ENCODE measurements at regions not wholly inside any gene's neighbourhood (a gene's known extent, or its start where the extent isn't known, plus 50 kb on each side); places are given as distances from the start of the nearest gene placed in this dataset.
"Not testable (repeated sequence)": the region's sequence is repeated elsewhere in the genome, so short reads cannot be mapped to it uniquely, and the experiment has no call there.

DNA sequence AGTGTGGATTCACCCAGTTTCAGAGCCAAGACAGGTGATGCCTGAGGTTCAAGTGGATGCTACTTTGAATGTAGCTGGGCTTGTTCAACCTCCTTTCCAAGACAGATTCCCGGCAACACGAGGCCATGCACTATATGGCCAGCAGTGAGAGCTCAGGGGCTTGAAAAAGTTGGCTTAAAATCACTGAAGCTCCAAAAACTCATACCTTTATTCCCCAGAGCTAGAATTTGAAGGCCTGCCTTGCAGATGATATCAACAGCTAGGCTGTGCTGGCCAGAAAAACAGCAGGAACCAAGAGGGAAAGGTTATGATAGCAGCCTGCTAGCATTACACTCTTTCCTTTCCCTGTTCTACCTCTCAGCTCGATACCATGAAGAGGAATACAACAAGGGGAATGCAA is 120.2 kb upstream of the DAB2 start:
- no peak for DNase-seq (ENCODE audit: low read depth)

DNA sequence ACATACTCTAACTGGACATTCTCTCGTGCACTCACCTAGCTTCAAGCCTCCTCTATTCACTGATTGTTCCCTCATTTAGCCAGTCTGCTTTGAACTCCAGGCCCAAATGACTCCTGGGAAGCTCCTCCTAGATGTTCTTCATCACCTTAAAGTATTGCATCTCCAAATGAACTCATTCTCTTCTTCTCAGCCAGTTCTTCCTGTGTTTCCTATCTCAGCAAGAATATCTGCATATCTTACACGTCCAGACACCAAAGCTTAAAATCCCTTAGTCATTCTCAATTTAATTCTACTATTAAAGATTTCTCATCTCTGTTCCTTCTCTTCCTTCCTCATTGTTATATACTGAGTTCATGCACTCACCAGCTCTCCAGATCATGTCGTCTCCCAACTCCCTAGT is 118.6 kb upstream of the DAB2 start:
- DNase-seq (ENCODE audit: low read depth): no peak

DNA sequence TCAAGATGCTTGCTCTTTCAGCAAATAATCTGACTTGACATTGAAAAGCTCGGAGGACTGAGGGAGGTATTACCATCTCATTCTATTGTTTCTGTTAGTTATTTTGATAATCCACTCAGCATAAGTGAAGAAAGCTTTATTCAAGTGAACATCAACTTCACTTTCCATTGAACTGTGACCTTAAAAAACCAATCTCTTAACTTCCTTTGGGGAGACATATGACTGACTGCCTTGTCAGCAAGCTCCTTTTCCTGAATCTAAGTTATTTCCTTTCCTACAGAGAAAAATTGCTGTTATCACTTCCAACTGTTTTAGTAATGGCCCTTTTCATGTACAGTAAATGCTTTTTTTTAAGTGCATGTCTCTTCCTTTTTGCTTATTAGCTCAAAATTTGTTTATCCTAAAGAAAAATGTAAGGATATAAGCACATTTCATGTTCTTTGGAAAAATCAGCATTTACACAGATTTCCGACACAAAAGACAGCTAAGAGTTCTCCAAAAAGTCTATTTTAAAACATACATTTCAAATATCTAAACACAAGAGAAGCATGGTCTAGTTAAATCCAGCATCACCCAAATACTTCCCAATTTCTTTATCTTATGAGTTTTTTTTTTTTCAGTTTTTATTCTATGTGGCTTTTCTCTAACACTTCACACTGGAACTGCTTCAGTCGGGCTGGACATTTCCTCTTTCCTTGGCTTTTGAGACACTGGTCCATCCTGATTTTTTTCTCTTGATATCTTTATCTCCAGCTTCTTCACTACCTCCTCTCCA is 117.9 kb upstream of the DAB2 start:
- DNase-seq (ENCODE audit: low read depth): no peak

DNA sequence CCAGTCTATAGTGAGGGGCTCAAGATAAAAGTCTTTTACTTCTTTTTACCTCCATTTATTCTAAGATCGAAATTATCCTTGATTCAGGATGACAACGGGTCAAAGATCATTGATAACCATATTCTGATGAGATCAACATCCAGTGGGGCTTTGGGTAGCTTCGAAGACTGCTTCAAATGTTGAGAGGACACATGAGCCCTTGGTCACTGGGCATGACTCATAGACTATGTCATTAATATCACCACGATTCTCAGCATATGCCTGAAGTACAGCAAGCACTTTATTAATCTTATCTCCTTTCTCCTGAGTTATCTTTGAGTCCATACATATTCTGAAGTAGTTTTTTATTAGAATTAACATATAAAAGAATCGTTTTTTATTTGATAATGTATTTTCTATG is 117.1 kb upstream of the DAB2 start:
- no peak for DNase-seq (ENCODE audit: low read depth)

DNA sequence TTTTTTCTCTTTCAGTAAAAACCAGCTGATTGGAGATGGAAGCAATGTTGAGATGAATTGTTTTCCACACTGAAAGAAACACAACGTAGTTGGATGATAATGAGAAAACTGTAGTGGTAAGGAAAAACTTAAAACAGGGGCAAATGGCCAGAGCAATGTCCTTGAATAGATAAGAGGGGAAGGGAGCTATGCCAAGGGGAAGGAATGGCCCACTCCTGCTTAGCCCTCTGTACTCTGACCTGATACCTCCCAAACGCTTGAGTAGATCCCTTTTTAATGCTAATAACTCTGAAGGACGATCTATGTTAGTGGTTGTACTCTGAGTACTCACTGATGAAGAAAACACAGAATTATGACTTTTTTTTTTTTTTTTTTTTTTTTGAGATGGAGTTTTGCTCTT is 114.7 kb upstream of the DAB2 start:
- no peak for DNase-seq (ENCODE audit: low read depth)

DNA sequence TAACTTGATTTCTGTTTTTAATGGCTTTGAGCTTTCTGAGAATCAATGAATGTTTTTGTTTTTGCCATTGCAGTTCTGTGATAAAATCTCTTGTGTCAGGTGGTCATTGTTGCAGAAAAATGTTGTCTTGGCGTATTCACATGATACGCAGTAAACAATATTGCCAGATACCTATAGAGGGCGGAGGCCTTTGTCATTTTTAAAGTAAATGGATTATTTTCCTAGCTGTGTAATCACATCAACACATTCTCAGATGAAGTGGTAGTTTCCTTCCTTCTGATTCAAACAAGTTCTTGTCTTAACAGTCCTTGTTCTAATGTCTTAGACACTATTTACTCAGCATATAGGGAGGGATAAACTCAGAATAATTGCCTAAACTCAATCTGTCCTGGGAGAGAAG is 109.9 kb upstream of the DAB2 start:
- DNase-seq (ENCODE audit: low read depth): no peak

DNA sequence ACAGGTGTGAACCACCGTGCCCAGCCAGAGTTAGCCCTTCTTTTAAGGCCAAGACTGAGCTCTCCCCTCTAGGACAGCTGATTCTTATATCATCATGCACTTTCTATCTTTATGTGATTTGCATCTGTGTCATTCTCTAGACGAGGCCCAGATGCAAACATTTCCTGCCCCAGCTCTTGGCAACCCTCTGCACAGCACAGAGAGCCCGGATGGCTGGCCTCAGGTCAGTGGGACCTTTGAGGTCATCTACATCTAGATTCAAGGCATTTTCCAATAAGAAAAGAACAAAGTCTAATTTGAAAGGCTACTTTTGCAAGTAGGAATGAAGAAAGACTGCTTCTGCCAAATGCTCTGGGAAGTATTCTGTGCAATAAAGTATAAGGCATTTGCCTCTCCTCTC is 109.0 kb upstream of the DAB2 start:
- no peak for DNase-seq (ENCODE audit: low read depth)

DNA sequence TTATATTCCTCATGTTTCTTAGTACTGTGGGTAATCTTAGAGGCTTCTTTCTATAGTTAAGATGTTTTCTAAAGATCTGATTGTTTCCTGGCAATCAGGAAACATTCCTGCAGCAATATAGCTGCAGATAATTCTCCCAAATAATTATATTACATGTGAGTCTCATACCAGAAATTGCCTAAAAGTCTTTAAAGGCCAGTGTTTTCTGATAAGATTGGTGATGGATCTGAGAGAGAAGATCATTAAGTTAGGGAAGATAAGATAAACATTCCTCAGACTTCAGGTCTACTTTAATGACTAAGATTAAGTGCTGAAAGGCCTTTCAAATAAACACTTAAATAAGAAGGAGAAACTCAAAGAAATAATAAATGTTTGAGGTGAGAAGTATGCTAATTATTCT is 107.7 kb upstream of the DAB2 start:
- DNase-seq (ENCODE audit: low read depth): no peak

DNA sequence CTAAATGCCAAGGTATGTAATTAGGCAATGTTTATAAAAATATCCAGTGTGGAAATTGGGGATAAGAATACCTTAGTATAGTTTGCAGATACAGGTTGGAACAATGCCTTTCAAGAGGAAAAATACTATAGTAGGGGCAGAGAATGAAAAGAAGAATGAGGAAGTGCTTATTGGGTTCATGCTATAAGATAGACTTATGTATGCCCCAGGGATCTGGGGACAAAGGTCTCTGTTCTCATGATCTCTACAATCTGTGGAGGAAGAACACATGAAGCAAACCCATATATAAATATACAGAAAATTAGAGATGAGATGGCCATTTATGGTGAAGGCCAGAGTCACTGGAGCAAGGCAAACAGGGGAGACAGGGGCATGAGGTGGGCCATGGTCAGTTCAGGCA is 106.5 kb upstream of the DAB2 start:
- no peak for DNase-seq (ENCODE audit: low read depth)

DNA sequence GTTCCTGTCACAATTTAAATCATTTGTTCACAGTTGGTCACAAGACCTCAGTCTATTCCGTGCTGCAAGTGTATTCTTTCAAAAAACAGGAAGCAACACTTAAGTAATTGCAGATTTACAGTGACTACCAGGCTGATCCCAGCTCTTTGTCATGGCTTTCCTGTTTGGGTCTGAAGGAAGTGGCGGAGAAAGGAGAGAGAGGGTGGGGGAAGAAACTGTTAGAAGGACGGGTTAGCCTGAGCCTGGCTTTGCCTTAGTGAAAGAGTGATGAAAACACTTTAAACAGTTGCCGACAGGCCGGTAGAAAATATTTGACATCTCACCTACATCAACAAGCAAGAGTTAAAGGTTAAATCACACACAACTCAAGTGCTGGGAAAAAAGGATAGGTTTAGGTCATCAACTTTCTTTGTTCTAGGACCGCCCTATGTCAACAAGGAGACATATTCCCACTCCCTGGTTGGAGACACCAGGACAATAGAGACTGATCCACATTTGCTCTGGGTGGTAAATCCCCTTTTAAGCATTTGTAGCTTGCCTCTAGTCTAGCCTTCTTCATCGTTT is 102.2 kb upstream of the DAB2 start:
- DNase-seq (ENCODE audit: low read depth): no peak

DNA sequence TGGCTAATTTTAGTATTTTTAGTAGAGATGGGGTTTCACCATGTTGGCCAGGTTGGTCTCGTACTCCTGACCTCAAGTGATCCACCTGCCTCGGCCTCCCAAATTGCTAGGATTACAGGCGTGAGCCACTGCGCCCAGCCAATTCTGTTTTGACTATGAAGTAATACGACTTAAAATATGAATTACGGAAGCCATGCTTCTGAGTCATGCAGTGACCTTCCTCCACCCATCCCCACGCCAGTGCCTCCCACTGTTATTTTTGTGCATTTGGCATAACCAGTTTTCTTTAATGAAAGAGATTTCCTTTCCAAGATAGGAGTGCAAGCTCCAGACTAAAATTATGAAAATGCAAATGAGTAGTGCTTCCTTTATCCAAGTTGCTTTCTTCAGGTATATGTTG is 101.0 kb upstream of the DAB2 start:
- DNase-seq (ENCODE audit: low read depth): not testable (repeated sequence)

DNA sequence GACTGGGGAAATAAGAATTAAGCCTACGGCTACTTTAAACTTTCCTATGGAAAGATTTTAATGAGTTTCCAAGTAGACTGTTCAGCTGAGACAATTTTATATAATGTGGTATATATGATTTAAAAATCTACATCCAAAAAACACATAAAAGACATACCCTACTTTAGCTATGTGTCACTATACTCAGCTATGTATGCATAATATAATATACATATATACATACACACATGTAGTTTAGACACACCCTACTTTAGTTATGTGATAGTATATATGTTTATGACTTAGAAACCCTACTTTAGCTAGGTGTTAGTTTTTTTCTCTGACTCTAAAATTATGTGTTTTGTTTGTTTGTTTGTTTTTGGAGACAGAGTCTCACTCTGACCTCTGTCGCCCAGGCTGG is 100.5 kb upstream of the DAB2 start:
- no peak for DNase-seq (ENCODE audit: low read depth)

DNA sequence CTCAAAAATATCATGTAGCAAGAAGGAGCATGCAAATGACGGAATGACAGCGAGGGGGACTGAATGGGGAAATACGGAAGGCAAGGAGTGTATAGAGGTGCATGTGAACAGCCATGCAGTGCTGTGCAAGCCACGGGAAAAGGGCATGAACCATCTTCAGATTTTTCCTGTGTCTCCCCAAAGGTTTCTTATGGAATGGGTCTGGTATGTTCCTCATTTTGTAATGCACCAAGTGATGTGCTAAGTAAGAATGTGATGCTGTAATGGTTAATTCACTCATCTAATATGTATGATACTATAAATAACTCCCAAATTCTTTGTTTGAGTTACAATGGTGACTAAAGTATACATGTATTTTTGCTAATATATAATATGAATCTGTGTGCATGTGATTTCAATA is 99.0 kb upstream of the DAB2 start:
- no peak for DNase-seq (ENCODE audit: low read depth)

DNA sequence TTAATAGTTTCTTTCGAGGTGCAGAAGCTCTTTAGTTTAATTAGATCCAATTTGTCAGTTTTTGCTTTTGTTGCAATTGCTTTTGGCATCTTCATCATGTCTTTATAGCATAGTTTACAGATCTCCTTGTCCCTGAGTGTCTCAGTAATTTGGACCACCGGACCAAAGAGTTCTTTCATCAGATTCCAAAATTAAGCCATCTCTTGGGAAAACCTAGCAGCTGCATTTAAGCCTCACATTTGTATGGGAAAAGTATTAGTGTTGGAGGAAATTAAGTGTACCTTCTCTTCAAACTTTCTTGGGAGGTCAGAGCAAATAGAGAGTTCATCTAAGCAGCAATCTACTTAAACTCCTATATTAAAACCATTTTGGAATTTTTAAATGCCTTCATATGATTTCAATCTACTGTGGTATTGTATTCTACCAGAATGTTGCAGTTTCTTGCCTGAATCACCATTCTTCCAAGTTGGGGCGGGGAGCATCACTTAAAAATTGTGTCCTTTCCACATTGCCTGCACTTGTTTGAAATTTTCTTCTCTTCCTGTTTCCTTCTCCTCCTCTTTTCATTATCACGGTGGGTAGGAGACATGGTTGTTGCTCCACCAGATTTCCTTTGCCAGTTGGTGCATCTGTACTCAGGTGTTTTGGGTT is 97.3 kb upstream of the DAB2 start:
- no peak for DNase-seq (ENCODE audit: low read depth)

DNA sequence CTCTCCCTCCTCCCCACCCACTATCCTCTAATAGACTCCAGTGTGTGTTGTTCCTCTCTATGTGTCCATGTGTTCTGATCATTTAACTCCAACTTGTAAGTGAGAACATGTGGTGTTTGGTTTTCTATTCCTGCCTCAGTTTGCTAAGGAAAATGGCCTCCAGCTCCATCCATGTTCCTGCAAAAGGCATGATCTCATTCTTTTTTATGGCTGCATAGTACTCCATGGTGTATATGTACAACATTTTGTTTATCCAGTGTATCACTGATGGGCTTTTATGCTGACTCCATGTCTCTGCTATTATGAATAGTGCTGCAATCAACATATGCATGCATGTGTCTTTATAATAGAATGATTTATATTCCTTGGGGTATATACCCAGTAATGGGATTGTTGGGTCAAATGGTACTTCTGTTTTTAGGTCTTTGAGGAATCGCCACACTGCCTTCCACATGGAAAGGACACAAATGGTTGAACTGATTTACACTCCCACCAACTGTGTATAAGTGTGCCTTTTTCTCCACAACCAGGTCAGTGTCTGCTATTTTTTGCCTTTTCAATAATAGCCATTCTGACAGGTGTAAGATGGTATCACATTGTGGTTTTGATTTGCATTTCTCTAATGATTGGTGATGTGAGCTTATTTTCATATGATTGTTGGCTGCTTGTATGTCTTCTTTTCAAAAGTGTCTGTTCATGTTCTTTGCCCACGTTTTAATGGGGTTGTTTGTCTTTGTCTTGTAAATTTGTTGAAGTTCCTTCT is 96.5 kb upstream of the DAB2 start:
- no peak for DNase-seq (ENCODE audit: low read depth)

DNA sequence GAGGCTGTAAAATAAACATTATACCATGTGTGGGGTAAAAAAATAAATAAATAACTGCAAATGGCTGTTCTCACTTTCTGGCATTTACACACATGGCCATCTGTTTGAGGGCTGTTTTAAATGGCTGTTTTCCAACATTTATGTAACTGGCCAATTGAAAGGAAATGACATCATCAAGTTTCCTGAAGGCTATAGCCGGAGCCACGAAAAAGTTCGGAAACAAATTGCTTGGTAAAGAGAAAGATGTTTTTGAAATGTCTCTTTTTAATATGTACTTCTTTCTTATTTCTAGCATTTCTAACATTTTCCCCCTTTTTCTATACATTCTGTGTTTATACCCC is 95.4 kb upstream of the DAB2 start:
- DNase-seq (ENCODE audit: low read depth): no peak

DNA sequence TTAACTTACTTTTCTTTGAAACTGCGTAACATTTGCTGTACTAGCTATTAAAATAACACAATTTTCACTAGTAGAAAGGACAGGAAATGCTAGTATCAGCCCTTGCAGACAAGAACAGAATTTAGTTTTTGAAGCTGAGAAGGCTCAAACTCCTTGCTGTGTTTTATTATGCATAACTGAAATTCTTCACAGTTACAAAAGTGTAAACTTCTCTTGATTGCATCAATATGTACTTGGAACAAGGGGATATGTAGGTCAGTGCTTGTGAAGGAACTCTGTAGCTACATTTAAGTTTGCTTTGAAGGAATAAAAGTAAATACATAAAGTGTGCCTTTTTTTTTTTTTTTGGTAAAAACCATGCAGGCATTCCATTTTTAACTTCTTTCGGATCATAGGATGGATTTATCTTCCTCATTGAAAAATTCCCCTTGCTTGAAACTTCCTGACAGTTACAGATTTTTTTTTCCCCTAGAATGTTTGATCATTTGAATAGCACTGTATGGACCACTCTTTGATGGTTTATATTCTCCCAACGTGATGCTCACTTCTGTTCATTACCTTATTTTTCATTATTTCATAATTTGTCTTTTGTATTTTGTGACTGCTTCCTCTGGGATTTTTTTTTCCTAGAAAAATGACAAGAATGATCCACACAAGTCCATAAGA is 94.9 kb upstream of the DAB2 start:
- DNase-seq (ENCODE audit: low read depth): no peak

DNA sequence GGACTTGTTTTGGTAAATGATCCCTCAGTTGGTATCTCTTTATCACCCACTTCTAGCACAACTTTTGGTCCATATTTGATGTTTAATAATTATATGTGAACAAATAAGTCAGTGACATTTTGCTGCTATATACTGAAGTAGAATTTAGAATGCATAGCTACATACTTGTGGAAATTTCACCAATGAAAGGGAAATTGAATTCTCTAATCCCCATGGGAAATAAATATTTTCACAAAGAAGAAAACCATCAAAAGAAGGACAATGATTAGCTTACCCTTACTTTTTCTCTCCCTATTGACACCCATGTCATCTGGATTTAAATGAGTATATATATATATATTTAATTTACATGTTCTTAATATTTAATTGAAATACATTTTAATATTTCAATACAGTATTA is 94.3 kb upstream of the DAB2 start:
- no peak for DNase-seq (ENCODE audit: low read depth)

DNA sequence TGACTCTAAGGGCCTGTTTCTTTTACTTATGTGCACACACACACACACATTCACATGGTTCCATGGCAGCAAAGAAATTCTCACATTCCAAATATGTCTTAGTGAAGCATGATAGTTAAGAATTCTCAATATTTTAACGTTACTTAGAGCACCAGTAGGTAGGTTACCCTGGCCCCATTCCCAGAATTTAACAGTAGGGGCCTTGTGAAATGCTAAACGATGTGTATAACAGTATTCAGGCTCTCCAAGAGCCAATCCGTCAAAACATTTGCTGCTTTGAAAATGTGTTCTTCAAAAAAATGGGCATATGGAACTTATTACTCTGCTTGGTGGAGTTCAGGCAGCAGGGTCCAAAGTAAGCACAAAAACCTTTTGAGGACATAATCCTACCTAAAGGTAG is 93.7 kb upstream of the DAB2 start:
- no peak for DNase-seq (ENCODE audit: low read depth)

DNA sequence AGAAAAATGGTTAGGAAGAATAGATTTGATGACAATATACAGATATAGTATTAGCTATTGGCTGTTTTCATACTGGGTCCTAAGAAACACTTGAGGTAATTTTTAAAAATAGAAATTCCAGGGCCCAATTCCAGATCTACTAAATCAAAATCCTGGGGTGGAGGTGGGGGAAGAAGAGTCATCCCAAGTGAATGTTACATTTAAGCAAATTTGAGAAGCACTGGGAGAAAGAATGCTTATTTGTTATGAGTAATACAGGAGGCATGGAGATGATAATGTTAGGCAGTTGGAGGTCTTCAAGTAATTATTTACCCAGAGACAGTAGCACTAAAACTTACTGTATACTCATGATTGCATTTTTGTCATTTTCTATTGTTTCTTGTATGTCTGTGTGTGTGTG is 93.0 kb upstream of the DAB2 start:
- no peak for DNase-seq (ENCODE audit: low read depth)

DNA sequence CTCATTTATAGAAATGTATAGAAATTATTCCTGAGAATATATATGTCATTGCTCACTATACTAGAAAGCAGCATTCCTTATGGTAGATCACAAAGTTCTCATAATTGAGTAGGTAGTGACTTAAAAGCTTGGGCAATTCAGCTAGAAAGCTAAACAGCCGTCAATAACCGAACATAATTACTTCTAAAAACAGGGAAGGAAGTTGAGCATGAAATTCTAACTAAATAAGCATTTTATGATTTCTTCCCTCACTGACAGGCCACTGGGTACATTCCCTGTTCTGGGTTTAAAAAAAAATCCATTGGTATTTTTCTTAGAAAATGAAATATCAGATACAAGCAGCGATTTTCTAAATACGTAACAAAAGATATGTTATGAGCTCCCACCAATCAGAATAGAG is 91.1 kb upstream of the DAB2 start:
- DNase-seq (ENCODE audit: low read depth): no peak

DNA sequence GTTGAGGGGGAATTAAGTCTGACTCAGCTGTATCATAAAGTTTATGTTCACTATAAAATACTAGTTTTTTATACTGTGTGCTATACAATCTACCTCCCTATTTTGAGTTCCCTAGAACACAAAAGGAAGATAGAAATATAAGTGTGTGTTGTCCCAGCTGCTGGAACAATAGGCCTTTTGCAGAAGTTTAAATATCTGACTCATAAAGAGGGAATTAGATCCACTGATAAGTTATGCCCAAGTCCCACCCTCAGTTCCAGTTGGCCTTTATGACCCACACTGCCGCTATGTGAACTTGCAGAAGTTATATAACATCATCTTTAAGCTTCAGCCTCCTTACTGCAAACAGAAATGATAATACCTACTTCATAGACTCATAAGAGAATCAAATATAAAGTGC is 88.5 kb upstream of the DAB2 start:
- no peak for DNase-seq (ENCODE audit: low read depth)

DNA sequence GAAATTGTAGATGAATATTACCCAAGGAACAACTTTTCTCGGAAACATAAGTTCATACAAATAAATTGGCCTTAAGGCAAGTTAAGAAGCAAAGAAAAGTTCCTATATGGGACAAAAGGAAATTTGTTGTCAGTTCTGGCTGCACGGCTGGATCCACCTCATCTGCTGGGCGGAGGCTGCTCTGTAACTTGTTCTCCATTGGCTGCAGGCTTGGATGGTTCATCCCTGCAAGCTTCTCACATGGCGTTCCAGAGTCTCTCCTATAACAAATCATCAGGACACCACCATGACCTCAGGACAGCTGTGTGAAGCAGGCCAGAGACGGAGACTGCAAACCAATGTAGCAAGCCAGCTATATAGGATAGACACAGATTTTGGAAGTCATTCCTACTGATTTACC is 81.4 kb upstream of the DAB2 start:
- no peak for DNase-seq (ENCODE audit: low read depth)
